Loucy (cell line): ENCODE measurements at regions not wholly inside any gene's neighbourhood (a gene's known extent, or its start where the extent isn't known, plus 50 kb on each side); places are given as distances from the start of the nearest gene placed in this dataset.

Experiments
- H2AFZ ChIP-seq: fragments of 200-600 bp; sonication (generic); 2 replicates; pipeline ENCODE4 v1.6.0; 2016; ENCODE audit warnings: antibody characterized with exemption, mild to moderate bottlenecking, low read length, moderate library complexity
- H3F3A ChIP-seq: fragments of 200-600 bp; 2 replicates; pipeline ENCODE4 v1.6.0; 2016; ENCODE audit warnings: antibody characterized with exemption, low read depth, mild to moderate bottlenecking
- H3K27me3 ChIP-seq: fragments of 200-600 bp; sonication (generic); 2 replicates; pipeline ENCODE4 v1.6.1; 2014; ENCODE audit warnings: low read length, mild to moderate bottlenecking; ENCODE audit not compliant: insufficient read depth, poor library complexity, severe bottlenecking
- H3K36me3 ChIP-seq: fragments of 200-600 bp; sonication (generic); 2 replicates; pipeline ENCODE4 v1.6.1; 2016; ENCODE audit warnings: low read length; ENCODE audit not compliant: insufficient read depth
- H3K4me1 ChIP-seq: fragments of 200-600 bp; sonication (generic); 2 replicates; pipeline ENCODE4 v1.5.1; 2014; ENCODE audit warnings: low read length, mild to moderate bottlenecking; ENCODE audit not compliant: insufficient read depth, poor library complexity, severe bottlenecking
- H3K4me2 ChIP-seq: fragments of 200-600 bp; sonication (generic); 2 replicates; pipeline ENCODE4 v1.6.0; 2014; ENCODE audit warnings: antibody characterized with exemption, low read length, low read depth, mild to moderate bottlenecking; ENCODE audit not compliant: poor library complexity, severe bottlenecking
- H3K4me3 ChIP-seq: fragments of 200-600 bp; sonication (generic); 2 replicates; pipeline ENCODE4 v1.5.1; 2014; ENCODE audit warnings: low read length, mild to moderate bottlenecking, mixed read lengths; ENCODE audit not compliant: poor library complexity, severe bottlenecking
- H3K79me2 ChIP-seq: fragments of 200-600 bp; sonication (generic); 2 replicates; pipeline ENCODE4 v1.6.1; 2014; ENCODE audit warnings: low read length; ENCODE audit not compliant: insufficient read depth
- H3K9ac ChIP-seq: fragments of 200-600 bp; sonication (generic); 2 replicates; pipeline ENCODE4 v1.6.0; 2014; ENCODE audit warnings: mild to moderate bottlenecking, low read depth, low read length, moderate library complexity; ENCODE audit not compliant: poor library complexity, severe bottlenecking
- H3K9me2 ChIP-seq: fragments of 200-600 bp; sonication (generic); replicated peaks from 2 replicates; pipeline ENCODE4 v1.6.1; 2016; ENCODE audit warnings: low read depth, low read length, mixed read lengths
- H3K9me3 ChIP-seq: fragments of 200-600 bp; sonication (generic); 2 replicates; pipeline ENCODE4 v1.6.1; 2014; ENCODE audit warnings: mild to moderate bottlenecking, antibody characterized with exemption, low read length, low read depth; ENCODE audit not compliant: insufficient read depth
- H4K20me1 ChIP-seq: fragments of 200-600 bp; sonication (generic); 2 replicates; pipeline ENCODE4 v1.6.0; 2014; ENCODE audit warnings: antibody characterized with exemption, low read length, mild to moderate bottlenecking; ENCODE audit not compliant: insufficient read depth, poor library complexity, severe bottlenecking
- EZH2phosphoT487 ChIP-seq: fragments of 200-600 bp; IDR thresholded peaks from 2 replicates; pipeline ENCODE4 v1.6.1; 2018; ENCODE audit warnings: antibody characterized with exemption, mild to moderate bottlenecking, moderate library complexity, borderline replicate concordance
- TF ChIP-seq, protein P1 (sequence below): fragments of 200-600 bp; sonication (generic); conservative IDR thresholded peaks from 2 replicates; pipeline ENCODE4 v1.5.1; 2014; ENCODE audit warnings: mild to moderate bottlenecking, antibody characterized with exemption, low read length

DNA sequence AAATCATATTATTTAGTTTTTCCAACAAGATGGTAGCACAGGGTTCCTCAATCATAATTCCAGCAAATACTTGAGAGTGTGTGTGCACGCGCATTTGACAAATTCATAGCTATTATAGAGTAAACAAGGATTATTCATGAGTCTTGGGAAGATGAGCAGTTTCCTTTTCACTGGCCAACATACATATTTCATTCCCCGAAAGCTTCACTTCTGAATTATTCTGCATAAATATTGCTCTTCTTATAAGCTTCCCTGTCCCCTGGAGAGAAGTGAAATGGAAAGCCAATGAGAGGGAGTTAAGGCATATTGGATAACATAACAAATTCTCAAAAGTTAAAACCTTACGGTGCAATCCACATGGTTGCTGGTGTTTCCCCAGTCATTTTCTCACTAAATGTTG lies 386.4 kb upstream of the SEMA6A start:
- Histone ChIP-seq H3K79me2 (no peaks in the 10 kb centered on the region), H3K9me3 (no peaks in the 10 kb centered on the region), H3K27me3 (no peaks in the 10 kb centered on the region), H4K20me1 (no peaks in the 10 kb centered on the region), H3K9me2 (no peaks in the 10 kb centered on the region), H3F3A (no peaks in the 10 kb centered on the region), H3K4me2 (no peak overlapping the region), H3K4me1 (no peaks in the 10 kb centered on the region), H3K4me3 (no peak overlapping the region), H3K36me3 (no peaks in the 10 kb centered on the region), H3K9ac (no peak overlapping the region), H2AFZ (no peak overlapping the region)
- TF ChIP-seq, protein P1, sequence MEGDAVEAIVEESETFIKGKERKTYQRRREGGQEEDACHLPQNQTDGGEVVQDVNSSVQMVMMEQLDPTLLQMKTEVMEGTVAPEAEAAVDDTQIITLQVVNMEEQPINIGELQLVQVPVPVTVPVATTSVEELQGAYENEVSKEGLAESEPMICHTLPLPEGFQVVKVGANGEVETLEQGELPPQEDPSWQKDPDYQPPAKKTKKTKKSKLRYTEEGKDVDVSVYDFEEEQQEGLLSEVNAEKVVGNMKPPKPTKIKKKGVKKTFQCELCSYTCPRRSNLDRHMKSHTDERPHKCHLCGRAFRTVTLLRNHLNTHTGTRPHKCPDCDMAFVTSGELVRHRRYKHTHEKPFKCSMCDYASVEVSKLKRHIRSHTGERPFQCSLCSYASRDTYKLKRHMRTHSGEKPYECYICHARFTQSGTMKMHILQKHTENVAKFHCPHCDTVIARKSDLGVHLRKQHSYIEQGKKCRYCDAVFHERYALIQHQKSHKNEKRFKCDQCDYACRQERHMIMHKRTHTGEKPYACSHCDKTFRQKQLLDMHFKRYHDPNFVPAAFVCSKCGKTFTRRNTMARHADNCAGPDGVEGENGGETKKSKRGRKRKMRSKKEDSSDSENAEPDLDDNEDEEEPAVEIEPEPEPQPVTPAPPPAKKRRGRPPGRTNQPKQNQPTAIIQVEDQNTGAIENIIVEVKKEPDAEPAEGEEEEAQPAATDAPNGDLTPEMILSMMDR: no peak
- TF ChIP-seq EZH2phosphoT487: no peak

DNA sequence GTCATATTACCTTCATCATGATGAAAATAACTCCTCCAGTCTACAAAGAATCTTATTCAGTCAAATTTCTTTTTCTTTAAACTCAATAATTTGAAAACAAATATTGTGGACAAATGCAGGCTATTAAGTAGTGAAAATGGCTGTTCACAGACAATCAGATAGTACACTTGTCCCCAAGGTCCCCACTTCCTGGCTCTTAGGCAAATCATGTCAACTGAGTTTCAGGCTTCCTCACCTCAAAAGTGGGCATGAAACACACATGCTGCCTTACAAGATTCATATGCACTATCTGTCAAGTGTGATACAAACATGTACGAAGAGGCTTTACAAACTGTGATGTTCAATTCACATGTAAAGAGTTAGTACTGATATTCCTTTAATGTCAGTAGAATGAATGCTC lies 385.2 kb upstream of the SEMA6A start:
- Histone ChIP-seq H3K4me3 (no peak overlapping the region), H3F3A (no peaks in the 10 kb centered on the region), H3K9me2 (no peaks in the 10 kb centered on the region), H3K36me3 (no peaks in the 10 kb centered on the region), H3K4me2 (no peak overlapping the region), H2AFZ (no peak overlapping the region), H3K27me3 (no peaks in the 10 kb centered on the region), H3K4me1 (no peaks in the 10 kb centered on the region), H3K9ac (no peak overlapping the region), H3K9me3 (no peaks in the 10 kb centered on the region), H3K79me2 (no peaks in the 10 kb centered on the region), H4K20me1 (no peaks in the 10 kb centered on the region)
- TF ChIP-seq EZH2phosphoT487: no peak
- TF ChIP-seq, protein P1: no peak

DNA sequence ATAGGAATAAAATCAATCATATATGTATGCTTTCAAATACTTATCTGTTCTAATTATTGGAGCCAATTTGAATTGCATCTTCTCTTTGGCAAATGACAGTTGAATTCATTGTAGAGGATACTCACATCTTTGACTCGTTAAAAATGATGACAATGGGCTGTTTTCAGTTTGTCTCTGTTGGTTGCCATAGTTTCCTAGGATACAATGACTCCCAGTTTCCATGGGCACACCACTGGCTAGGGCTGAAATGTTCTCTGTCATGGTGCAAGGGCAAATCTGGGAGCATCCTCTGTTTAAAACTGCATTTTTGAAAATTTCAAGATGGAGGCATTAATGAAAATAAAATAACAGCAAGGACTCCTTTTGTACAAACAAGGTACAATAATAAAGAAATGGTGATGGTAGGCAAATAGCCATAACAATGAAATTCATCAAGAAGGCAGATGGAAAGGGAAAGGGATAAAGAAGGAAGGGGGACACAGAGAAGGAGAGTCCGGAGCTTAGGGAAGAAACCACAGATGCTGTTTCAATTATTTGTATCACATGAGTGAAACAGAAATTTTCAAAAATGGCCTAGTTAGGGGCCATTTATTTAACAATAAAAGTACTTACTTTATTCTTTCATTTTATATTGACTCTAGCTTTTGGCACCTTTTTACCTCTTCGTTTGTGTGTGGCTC lies 378.8 kb upstream of the SEMA6A start:
- TF ChIP-seq, protein P1: no peak
- no peak for TF ChIP-seq EZH2phosphoT487
- no peak overlapping the region for H3K9ac ChIP-seq
- no peaks in the 10 kb centered on the region for H4K20me1 ChIP-seq
- H3K79me2 ChIP-seq: no peaks in the 10 kb centered on the region
- no peak overlapping the region for H2AFZ ChIP-seq
- H3K36me3 ChIP-seq: no peaks in the 10 kb centered on the region
- H3K4me3 ChIP-seq: no peak overlapping the region
- H3K27me3 ChIP-seq: no peaks in the 10 kb centered on the region
- no peaks in the 10 kb centered on the region for H3F3A ChIP-seq
- H3K4me1 ChIP-seq: no peaks in the 10 kb centered on the region
- no peaks in the 10 kb centered on the region for H3K9me2 ChIP-seq
- no peaks in the 10 kb centered on the region for H3K9me3 ChIP-seq
- H3K4me2 ChIP-seq: no peak overlapping the region
